ENCODE measurements at regions not wholly inside any gene's neighbourhood (a gene's known extent, or its start where the extent isn't known, plus 50 kb on each side); places are given as distances from the start of the nearest gene placed in this dataset.
A peak's percentile ranks its signal among the peaks of the same experiment; 100 is the strongest.

- ChIA-PET CTCF (no interaction called here), POLR2A (interaction anchor here (0.6 kb wide), 1 partner anchor 809 kb away, joined by 3 read pairs; no protein-coding TSS in a partner anchor)
- intact Hi-C loops (cut with micrococcal nuclease), result no loop called here
- Mint-ChIP-seq H3K36me3 (ENCODE audit: insufficient read depth, unreplicated experiment) (no peaks in the 10 kb centered on the region), H3K27me3 (ENCODE audit: insufficient read depth, unreplicated experiment) (no peaks in the 10 kb centered on the region), H3K27ac (ENCODE audit: low read depth, unreplicated experiment) (no peak overlapping the region), H3K4me3 (ENCODE audit: unreplicated experiment) (no peak overlapping the region), H3K9me3 (ENCODE audit: unreplicated experiment) (no peaks in the 10 kb centered on the region), H3K4me1 (ENCODE audit: insufficient read depth, unreplicated experiment) (no peaks in the 10 kb centered on the region)
- no TSS peak for BruUV-seq (replicated peaks)
- DNase-seq (ENCODE audit: unreplicated experiment), result no peak
- TF ChIP-seq, protein P1, sequence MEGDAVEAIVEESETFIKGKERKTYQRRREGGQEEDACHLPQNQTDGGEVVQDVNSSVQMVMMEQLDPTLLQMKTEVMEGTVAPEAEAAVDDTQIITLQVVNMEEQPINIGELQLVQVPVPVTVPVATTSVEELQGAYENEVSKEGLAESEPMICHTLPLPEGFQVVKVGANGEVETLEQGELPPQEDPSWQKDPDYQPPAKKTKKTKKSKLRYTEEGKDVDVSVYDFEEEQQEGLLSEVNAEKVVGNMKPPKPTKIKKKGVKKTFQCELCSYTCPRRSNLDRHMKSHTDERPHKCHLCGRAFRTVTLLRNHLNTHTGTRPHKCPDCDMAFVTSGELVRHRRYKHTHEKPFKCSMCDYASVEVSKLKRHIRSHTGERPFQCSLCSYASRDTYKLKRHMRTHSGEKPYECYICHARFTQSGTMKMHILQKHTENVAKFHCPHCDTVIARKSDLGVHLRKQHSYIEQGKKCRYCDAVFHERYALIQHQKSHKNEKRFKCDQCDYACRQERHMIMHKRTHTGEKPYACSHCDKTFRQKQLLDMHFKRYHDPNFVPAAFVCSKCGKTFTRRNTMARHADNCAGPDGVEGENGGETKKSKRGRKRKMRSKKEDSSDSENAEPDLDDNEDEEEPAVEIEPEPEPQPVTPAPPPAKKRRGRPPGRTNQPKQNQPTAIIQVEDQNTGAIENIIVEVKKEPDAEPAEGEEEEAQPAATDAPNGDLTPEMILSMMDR (IDR thresholded peaks at IDR 0.05; ENCODE audit: unreplicated experiment), result no peak
These were observed 537.6 kb downstream of the C12orf50 start for GRCh38 chr12:87491598-87491997.

- intact Hi-C loops (cut with micrococcal nuclease), result no loop called here
- POLR2A ChIA-PET, result interaction anchor here (0.6 kb wide), 1 partner anchor 809 kb away, joined by 3 read pairs; no protein-coding TSS in a partner anchor
- CTCF ChIA-PET, result no interaction called here
- TF ChIP-seq, protein P1 (IDR thresholded peaks at IDR 0.05; ENCODE audit: unreplicated experiment), result no peak
- no TSS peak for BruUV-seq (replicated peaks)
- no peaks in the 10 kb centered on the region for H3K36me3 Mint-ChIP-seq (ENCODE audit: insufficient read depth, unreplicated experiment)
- no peak for DNase-seq (ENCODE audit: unreplicated experiment)
- no peaks in the 10 kb centered on the region for H3K9me3 Mint-ChIP-seq (ENCODE audit: unreplicated experiment)
- no peaks in the 10 kb centered on the region for H3K27me3 Mint-ChIP-seq (ENCODE audit: insufficient read depth, unreplicated experiment)
- no peaks in the 10 kb centered on the region for H3K4me1 Mint-ChIP-seq (ENCODE audit: insufficient read depth, unreplicated experiment)
- H3K27ac Mint-ChIP-seq (ENCODE audit: low read depth, unreplicated experiment), result no peak overlapping the region
- H3K4me3 Mint-ChIP-seq (ENCODE audit: unreplicated experiment), result no peak overlapping the region
These were observed 538.1 kb downstream of the C12orf50 start for GRCh38 chr12:87491089-87491488.

DNA sequence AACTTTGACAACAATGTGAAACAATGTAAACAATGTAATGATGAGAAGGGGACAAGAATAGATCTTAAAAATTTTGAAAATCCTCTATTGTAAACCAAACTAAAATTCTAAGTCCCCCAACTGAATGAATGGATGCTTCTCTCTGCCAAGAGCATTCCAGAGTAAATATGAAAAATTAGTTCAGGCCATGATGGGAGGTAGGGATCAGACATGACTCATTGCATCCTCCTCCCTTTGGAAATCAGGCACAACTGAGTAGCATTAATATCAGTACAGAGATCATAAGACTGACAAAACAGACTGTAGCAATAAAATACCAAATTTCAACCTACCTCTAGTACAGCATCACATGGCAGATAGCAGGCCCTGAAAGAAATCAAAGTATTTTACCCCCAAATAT, 559.9 kb downstream of the C12orf50 start:
- BruUV-seq (replicated peaks), result no TSS peak
- intact Hi-C loops (cut with micrococcal nuclease), result no loop called here
- no peaks in the 10 kb centered on the region for H3K27me3 Mint-ChIP-seq (ENCODE audit: insufficient read depth, unreplicated experiment)
- no peak overlapping the region for H3K4me3 Mint-ChIP-seq (ENCODE audit: unreplicated experiment)
- peaks cover 6% of the 10 kb centered on the region for H3K36me3 Mint-ChIP-seq (ENCODE audit: insufficient read depth, unreplicated experiment)
- ChIA-PET POLR2A (no interaction called here), CTCF (no interaction called here)
- H3K9me3 Mint-ChIP-seq (ENCODE audit: unreplicated experiment), result peaks cover 7% of the 10 kb centered on the region
- DNase-seq (ENCODE audit: unreplicated experiment), result peak; percentile 6
- H3K4me1 Mint-ChIP-seq (ENCODE audit: insufficient read depth, unreplicated experiment), result no peaks in the 10 kb centered on the region
- TF ChIP-seq, protein P1 (IDR thresholded peaks at IDR 0.05; ENCODE audit: unreplicated experiment), result no peak
- no peak overlapping the region for H3K27ac Mint-ChIP-seq (ENCODE audit: low read depth, unreplicated experiment)

- DNase-seq (ENCODE audit: unreplicated experiment), result no peak
- CTCF ChIA-PET, result no interaction called here
- H3K9me3 Mint-ChIP-seq (ENCODE audit: unreplicated experiment), result peaks cover 2% of the 10 kb centered on the region
These were observed 561.3 kb downstream of the C12orf50 start for GRCh38 chr12:87467936-87468335.

More at GRCh38 chr12:87467936-87468335, 561.3 kb downstream of the C12orf50 start:
- H3K4me3 Mint-ChIP-seq (ENCODE audit: unreplicated experiment), result no peak overlapping the region
- intact Hi-C loops (cut with micrococcal nuclease), result no loop called here
- BruUV-seq (replicated peaks), result no TSS peak
- TF ChIP-seq, protein P1 (IDR thresholded peaks at IDR 0.05; ENCODE audit: unreplicated experiment), result no peak
- H3K27me3 Mint-ChIP-seq (ENCODE audit: insufficient read depth, unreplicated experiment), result no peaks in the 10 kb centered on the region
- no peaks in the 10 kb centered on the region for H3K4me1 Mint-ChIP-seq (ENCODE audit: insufficient read depth, unreplicated experiment)
- H3K36me3 Mint-ChIP-seq (ENCODE audit: insufficient read depth, unreplicated experiment), result peaks cover 6% of the 10 kb centered on the region
- POLR2A ChIA-PET, result no interaction called here
- H3K27ac Mint-ChIP-seq (ENCODE audit: low read depth, unreplicated experiment), result no peak overlapping the region
